Smooth muscle cell of the brain vasculature (primary cell): ENCODE measurements at regions not wholly inside any gene's neighbourhood (a gene's known extent, or its start where the extent isn't known, plus 50 kb on each side); places are given as distances from the start of the nearest gene placed in this dataset.
A peak's percentile ranks its signal among the peaks of the same experiment; 100 is the strongest.
"Not testable (repeated sequence)": the region's sequence is repeated elsewhere in the genome, so short reads cannot be mapped to it uniquely, and the experiment has no call there.

ENCODE experiments used
- DNase-seq: peaks from one replicate; pipeline ENCODE4 v3.0.0-alpha.2; 2012; ENCODE audit warnings: low read depth, low spot score

DNA sequence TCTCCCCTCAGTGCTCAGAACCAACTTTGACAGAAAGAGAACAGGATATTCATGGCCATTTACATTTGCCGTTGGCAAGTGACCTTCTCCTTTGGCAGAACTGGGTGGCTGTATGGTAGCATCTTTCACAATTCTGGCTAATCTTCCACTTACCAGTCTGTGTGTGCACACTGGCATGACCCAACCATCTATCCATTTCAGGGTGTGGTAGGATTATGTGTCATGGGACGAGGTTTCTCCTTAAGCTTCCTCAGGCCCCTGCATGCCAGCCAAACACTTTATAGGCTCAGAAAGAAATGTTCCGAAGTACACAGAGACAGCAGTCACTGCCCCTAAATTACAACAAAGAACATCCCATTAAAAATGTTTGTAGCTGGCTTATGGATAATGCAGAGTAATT is 497.1 kb downstream of the NFIB start:
- DNase-seq, result no peak

DNA sequence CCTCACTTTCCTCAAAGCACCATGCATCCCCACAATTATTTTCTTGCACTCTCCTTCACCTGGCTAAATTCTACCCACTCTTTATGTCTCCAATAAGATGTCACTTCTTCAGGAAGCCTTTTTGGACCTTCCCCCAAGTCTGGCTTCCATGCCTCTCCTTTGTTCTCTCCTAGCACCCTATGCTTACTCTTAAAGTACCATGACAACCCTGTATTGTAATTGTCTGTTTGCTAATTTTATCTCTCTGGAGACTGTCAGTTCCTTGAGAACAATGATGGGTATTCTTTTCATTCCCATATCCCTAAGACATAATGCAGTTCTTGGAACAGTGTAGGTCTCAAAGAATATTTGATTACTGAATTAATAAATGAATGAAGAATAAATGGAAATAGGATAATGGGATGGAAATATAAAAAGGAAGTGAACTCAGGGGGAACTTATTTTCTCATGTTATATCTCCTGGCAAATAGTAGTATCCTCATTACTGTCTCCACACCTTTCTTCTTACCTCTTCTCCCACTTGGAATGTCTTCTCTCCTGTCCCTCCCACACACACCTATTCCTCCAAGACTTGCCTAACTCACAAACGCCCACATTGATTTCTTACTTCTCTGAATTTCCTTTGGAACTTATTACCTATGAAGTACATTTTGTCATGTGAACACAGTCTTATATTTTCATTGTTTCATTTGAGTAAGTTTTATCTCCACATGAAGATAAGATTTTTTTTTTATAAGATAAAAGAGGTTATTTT is 499.1 kb downstream of the NFIB start:
- no peak for DNase-seq

DNA sequence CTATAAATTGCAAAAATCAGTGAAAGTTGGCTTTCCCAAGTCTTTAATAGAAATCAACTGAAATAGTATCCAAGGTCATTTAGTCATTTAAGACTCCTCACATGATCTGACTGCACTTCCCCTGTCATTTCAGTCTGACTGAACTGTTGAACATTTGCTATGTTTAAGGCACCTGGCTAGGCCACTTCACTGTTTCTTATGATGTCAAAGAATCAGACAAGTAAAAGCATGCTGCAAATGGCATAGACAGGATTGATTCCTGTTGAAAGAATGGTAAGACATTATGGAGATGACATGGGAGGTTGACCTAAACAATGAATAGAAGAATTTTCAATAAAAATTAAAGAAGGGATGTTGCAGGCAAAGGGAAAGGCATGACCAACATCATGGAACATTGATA is 502.1 kb downstream of the NFIB start:
- no peak for DNase-seq

DNA sequence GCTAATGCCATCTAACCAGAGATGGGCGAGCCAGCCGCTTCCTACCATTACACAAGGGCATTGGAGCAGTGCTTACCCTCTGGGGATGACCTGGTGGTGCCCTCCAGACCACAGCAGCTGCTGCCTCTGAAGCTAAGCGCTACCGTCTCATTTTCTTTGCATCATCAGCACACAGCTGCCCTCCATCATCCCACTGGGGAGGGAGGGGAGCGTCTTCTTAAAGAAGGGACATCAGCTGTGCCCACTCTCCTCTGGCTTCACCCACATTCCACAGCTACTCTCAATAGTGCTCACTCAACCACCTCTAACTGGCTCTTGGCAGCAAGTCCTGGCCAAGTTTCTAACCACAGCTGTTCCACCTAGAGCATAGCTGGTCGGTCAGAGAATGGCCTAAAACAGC is 503.4 kb downstream of the NFIB start:
- DNase-seq, result no peak

DNA sequence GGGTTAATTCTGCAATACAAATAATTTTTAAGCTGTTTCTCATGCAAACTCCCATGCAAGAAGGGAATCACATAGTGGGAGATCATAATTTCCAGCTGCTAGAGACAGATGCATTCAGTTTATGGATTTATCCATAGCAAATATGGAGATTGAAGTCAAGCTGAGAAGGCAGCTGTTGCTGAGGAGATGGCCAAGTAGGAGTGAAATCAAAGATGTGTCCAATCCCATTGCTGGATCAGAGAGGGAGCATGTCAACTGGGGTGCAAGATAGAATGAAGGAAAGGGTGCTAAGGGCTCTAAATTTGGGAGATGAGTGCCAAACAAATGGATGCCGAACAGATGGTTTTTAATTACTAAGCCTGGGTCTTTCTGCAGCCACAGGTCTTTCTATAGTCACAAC is 504.5 kb downstream of the NFIB start:
- no peak for DNase-seq

- DNase-seq, result no peak
Observed at GRCh38 chr9:13807118-13807517, 506.8 kb downstream of the NFIB start.

DNA sequence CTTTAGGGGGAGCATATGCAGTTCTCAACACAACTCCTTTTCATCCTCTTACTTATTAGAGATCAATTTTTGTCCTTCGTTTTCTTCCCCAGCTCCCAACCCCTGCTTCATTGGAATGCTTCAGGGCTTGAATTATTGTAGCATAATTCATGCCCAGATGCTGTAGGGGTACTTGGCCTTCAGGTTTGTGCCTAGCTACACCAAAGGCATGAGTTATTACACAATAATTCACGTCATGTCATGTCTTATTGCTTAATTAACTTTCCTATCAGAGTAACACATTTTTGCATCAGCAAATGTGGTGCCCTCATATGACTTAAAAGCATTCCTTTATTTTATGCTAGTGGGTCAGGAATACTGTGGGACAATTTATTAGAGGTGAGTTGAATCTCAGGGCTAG is 507.2 kb downstream of the NFIB start:
- no peak for DNase-seq

GRCh38 chr9:13805546-13805945 is 508.4 kb downstream of the NFIB start:
- no peak for DNase-seq

- no peak for DNase-seq
Observed at GRCh38 chr9:13804532-13804931, 509.4 kb downstream of the NFIB start.

DNA sequence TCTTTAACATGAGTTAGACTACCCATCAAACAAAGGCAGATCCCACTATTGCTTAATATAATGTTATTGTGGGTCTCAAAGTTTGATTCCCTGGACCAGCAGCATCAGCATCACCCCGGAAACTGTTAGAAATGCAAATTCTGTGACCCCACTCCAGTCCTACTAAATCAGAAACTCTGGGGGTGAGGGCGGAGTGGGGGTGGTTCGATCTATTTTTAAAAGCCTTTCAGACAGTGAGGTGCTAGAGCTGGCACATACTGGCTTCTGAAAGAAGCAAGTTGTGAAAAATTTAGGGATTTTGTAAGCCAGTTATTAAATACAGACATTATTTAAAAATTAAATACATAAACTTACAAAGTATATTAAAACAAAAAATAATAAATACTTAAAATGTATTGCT is 513.2 kb downstream of the NFIB start:
- DNase-seq, result no peak

DNA sequence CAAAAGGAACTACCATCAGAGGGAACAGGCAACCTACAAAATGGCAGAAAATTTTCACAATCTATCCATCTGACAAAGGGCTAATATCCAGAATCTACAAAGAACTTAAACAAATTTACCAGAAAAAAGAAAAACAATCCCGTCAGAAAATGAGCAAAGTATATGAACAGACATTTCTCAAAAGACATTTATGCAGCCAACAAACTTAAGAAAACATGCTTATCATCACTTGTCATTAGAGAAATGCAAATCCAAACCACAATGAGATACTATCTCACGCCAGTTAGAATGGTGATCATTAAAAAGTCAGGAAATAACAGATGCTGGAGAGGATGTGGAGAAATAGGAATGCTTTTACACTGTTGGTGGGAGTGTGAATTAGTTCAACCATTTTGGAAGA is 516.2 kb downstream of the NFIB start:
- DNase-seq, result not testable (repeated sequence)

- no peak for DNase-seq
Observed at GRCh38 chr9:13791816-13792215, 512.3 kb upstream of the MPDZ start.

GRCh38 chr9:13790055-13790454 is 510.6 kb upstream of the MPDZ start:
- no peak for DNase-seq

DNA sequence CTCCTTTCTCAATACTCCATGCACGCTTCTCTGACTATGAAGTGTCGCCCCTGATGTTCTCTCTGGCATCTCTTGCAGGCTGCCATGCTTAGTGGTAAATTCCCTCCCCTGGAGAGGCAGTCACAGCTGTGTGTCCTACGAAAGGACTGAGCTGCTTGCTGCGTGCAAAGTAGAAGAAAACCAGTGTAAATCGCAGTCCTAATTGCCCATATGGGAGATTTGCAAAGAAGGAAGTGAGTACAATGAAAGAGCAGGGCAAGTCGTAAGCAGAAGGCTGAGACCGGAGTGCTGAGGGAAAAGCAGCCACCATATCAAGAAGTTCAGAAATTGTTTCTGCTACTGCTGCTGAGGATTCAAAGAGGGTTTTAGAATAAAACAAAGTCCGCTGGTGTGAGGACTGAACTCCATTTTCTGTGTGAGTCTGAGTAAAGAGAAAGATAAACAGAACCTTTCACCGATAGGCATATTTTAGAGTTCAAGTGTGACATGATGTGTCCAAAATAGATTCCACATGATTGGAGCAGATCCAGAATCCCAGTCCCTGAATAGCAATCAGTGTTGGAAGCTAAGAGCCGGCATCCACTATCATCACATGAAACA is 507.8 kb upstream of the MPDZ start:
- peak; percentile 35 for DNase-seq

DNA sequence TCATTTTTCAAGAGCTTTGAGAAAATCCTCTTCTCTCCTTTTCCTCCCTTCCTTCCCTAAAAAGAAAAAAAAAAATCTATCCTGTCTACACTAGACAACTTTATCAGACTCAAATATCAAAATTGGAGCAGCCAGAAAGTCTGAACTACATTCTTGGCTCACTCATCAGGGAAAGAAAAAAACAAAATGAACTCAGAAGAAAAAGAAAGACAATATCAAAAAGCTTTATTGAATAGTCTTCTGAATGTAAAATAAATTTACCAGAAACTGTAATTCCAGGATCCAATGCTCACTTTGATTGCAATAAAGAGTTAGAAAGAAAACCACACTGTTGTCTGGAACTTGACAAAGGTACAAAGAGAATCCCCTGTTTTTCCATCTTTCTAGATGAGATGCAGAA is 507.2 kb upstream of the MPDZ start:
- DNase-seq, result no peak

DNA sequence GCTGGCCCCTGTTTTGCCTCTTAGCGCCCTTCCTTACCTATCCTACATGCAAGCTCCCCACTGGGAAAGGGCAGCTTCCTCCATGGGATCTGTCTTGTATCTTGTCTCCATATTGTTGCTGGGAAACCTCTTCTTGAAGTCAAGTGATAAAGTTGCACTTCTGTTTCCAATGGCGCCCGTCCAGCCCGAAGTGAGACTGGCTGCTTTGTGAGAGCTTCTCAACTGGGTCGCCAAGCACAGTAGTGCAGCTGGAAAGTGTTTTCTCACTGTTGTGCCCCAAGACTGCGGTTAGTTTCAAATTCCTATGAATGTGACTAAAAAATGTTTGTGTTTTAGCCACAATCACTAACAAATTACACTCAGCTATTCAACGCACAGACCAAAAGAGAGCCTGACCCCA is 506.6 kb upstream of the MPDZ start:
- DNase-seq, result peak; percentile 58

DNA sequence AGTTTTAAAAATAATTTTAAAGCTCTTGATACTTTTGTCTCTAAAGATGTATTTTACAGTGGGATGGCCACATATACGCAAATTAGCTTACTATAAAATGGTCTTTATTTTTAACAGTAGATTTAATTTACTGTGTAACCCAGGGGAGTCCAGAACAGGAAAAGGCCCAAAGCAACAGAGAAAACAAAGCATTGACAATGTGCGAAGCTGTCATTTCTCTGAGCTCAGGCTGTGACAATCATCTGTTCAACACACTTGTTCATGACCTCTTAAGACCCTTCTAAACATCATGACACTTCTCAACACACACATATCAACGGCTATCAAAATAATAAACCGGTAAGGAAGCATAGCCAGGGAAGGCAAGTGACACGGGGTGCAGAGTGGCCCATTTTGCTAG is 499.6 kb upstream of the MPDZ start:
- DNase-seq, result no peak

DNA sequence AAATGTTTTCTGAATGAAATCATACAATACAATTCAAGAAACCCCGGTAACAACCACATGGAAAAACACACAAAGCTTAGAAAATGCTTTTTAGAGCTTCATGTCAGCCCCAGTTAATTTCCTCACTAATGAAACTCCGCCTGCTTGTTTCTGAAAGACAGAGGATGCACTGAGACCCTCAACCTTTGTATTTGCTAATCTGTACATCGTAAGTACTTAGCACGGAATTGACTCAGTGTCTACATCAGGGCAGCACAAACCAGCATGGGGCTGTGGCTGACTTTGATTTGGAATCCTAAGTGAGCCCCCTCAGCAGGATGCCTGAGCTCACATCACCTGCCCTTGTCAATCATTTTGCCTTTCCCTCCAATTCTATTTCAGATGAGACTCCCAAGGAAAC is 499.1 kb upstream of the MPDZ start:
- no peak for DNase-seq

DNA sequence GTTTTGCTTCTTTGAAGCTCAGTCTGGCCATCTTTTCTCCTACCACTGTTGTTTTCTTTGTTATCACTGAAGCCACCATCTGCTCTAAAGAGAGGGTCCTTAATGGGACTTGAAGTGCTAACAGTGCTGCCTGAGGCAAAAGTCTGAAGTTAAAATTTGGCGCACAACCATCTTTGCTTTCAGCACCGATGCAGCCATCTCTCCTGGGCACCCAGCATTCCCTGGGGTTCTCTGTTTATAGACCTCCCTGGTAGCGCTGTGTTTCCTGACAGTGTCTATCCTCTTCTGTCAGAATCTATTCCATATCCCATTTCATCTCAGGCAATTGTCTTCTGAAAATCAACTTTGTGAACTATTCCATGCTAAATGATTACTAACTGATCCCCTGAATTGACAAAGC is 491.5 kb upstream of the MPDZ start:
- no peak for DNase-seq

GRCh38 chr9:13769641-13770040 is 490.1 kb upstream of the MPDZ start:
- no peak for DNase-seq

- DNase-seq, result no peak
Observed at GRCh38 chr9:13769006-13769405, 489.5 kb upstream of the MPDZ start.

DNA sequence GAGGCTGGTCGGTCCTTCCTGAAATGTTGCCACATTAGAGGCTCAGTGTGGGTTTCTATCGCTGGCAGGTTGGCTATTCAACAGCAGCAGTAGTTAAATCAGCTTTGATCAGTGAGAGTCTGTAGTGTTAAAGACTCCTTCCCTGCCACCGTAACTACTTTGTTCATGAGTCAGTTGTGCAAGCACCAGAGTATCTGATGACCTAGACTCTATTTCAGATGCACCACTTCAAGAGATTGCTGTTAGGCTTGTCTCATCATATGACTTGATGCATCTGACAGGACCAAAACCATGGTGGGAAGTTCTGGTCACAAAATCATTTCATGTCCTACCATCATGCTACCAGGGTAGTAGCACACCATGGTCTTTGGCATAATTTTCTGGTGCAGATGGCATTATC is 482.7 kb upstream of the MPDZ start:
- DNase-seq, result no peak

DNA sequence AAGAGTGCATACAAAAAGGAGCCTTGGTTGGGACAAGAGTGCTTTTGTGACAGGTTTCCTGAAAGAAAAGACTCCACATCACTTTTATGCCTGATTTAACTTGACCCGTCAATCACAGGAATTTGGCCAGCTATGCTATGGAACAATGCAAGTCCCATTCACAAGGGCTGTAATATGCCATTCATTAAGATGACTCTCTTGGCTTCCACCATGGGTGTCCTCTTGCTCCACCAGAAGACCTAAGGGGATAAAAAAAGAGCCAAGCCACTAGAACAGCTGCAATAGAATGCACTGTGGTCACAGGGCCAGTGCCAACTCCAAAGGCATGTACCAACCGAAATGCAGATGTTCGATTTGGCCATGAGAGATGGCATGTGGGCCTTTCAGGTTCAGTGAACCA is 480.1 kb upstream of the MPDZ start:
- DNase-seq, result no peak

DNA sequence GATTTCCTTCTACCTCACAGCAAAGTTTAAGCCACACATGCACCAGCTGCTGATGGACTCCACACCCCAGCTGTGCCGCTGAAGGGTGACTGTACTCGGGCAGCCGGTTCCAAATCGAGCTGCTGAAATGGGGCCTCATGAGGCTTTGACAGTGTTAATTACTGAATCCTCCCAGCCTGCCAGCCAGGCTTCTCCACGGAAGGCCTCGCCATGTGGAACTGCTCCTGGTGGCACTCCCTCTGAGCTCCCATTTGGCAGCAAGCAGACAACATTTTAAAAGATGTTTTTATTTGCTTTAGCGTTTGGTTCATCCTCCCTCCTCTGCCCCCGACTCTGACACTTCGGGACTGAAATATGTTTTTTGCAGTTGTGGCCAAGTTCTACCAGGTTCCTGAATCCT is 479.4 kb upstream of the MPDZ start:
- no peak for DNase-seq
